Tibial nerve (tissue), 3 donors: ENCODE measurements at regions not wholly inside any gene's neighbourhood (a gene's known extent, or its start where the extent isn't known, plus 50 kb on each side); places are given as distances from the start of the nearest gene placed in this dataset.

Source experiments
- POLR2A ChIP-seq, 2 donors: fragments of 450-650 bp; IDR thresholded peaks; one replicate each; pipeline ENCODE4 v1.6.1; 2017; ENCODE audit warnings: antibody characterized with exemption in 2 of 2, mild to moderate bottlenecking in 2 of 2, moderate library complexity in 2 of 2
- TF ChIP-seq, protein P1 (sequence below), 5 experiments: fragments of 200-600 bp in 3 of 5; fragments of 450-650 bp in 2 of 5; sonication (generic) in 3 of 5; IDR thresholded peaks; one replicate each; pipeline ENCODE4 v1.5.1; 2016 to 2019; ENCODE audit warnings: antibody characterized with exemption in 5 of 5, mild to moderate bottlenecking in 3 of 5, moderate library complexity in 2 of 5

GRCh38 chr12:125247477-125247876 lies 182.2 kb downstream of the AACS start:
- no peak for TF ChIP-seq POLR2A (IDR thresholded peaks at IDR 0.05)
- TF ChIP-seq, protein P1, sequence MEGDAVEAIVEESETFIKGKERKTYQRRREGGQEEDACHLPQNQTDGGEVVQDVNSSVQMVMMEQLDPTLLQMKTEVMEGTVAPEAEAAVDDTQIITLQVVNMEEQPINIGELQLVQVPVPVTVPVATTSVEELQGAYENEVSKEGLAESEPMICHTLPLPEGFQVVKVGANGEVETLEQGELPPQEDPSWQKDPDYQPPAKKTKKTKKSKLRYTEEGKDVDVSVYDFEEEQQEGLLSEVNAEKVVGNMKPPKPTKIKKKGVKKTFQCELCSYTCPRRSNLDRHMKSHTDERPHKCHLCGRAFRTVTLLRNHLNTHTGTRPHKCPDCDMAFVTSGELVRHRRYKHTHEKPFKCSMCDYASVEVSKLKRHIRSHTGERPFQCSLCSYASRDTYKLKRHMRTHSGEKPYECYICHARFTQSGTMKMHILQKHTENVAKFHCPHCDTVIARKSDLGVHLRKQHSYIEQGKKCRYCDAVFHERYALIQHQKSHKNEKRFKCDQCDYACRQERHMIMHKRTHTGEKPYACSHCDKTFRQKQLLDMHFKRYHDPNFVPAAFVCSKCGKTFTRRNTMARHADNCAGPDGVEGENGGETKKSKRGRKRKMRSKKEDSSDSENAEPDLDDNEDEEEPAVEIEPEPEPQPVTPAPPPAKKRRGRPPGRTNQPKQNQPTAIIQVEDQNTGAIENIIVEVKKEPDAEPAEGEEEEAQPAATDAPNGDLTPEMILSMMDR (IDR thresholded peaks at IDR 0.05) = no peak
